ENCODE measurements at regions not wholly inside any gene's neighbourhood (a gene's known extent, or its start where the extent isn't known, plus 50 kb on each side); places are given as distances from the start of the nearest gene placed in this dataset.

- peak; percentile 33 to 90 (median 85) for DNase-seq
Observed at GRCh38 chr12:27180906-27181505, 63.1 kb upstream of the STK38L start.

GRCh38 chr12:27183342-27183741, 60.7 kb upstream of the STK38L start:
- DNase-seq: peak in 1 of 3 donors; percentile 1

DNA sequence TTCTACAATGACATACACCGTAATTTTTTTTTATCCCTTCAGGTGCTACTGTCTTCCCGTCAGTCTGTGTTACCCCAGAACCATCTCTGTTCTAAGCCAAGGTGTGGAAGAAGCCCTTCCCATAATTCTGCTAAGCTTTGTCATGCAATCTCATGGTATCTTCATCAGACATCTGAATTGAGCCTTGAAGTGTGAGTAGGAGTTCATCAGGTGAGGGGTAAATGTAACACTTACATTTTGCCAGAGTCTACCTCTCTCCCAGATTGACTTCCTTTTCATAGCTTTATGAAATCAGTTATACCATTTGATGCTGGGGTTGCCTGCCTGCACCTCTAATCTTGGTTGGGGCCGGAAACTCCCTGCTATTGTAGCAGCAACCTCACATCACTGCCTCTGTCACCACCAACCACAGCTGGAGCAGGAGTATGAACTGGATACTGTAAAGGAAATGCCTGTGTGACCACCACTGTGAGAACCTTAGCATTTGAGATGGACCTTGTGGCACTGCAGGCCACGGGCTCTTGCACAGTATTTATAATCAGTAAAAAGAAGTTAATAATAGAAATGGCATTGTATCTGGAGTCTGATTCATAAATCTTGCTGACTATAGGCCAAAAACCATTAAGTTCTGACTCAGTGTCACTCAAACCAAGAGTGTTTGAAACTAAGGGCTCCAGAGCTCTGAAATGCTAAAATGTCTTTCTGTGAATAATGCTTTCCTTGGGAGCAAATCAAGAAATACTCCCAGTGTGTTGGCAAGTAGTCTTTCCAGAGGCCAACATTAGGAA, 58.7 kb upstream of the STK38L start:
- peak in 2 of 3 donors; percentile 35 to 38 for DNase-seq

GRCh38 chr12:27186022-27186839, 57.9 kb upstream of the STK38L start:
- peak in 1 of 3 donors; percentile 17 for DNase-seq

- DNase-seq: peak in 1 of 3 donors; percentile 2
Observed at GRCh38 chr12:27187697-27188096, 56.4 kb upstream of the STK38L start.

- no peak for DNase-seq
Observed at GRCh38 chr12:27190761-27191160, 53.3 kb upstream of the STK38L start.

GRCh38 chr12:27191531-27191930, 52.6 kb upstream of the STK38L start:
- DNase-seq: no peak

DNA sequence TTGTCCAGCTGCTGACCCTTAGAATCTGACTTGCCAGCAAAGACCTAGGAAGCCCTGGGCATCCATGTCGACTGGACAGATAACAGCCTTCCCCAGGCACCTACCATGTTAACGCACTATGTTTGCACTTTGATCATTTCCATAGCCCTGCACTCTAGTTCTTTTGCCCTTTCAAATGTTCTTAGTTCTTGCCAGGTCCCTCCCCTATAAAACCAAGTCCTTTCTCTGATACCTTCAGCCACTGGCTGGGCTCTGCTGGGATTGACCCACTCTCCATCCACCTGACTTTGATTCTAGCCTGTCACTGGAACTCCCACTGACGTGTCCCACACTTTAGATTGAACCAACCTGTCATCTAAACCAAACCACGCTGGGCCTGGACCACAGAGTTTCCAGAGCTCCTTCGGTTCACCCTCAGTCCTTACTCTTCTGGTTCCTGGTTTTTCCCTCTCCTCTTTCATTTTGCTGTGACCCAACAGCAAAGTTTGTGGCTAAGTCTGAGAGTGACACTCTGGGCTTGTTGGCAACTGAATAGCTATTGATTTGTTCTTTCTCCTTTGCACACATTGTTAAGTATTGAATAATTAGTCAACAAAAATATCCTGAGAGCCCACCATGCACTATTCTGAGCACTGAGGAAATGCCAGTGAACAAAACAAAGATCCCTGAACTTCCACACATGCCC, 51.8 kb upstream of the STK38L start:
- DNase-seq: peak in 1 of 3 donors; percentile 17

- peak; percentile 22 to 43 (median 33) for DNase-seq
Observed at GRCh38 chr12:27193106-27193505, 51.0 kb upstream of the STK38L start.

DNA sequence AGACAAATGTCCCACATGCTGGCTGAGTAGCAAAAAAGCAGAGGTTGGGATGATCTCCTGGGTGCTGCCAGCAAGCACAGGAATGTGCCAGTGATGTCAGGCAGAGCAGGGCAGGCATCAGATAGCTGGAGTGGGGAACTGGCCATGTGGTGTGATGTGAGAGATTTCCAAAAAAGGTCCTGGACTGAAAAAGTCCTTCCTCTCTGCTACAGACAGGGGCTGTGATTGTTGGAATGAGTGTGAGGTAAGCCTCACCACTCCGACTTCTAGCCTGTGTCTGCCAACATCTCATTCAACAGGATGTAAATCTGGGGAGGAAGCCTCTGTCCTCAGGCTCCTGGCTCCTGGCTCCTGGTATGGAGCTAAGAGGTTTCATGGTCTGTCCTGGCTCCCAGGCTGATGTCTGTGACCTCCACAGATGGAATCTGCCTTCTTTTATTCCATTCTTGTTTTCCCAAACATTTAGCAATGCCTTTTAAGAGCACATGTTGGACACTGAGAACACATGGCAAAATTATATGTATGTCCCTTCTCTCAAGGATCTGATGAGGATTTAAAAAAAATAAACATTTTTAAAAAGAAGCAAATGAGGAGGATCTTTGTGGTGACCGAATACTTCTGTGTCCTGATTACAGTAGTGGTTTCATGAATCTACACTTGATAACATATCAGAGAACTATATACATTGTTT, 50.1 kb upstream of the STK38L start:
- peak in 2 of 3 donors; percentile 5 to 17 for DNase-seq

Measured in suppressor macrophage treated with lipopolysaccharide for 1 hour (primary cell).